OCI-LY7 (cell line): ENCODE measurements at regions not wholly inside any gene's neighbourhood (a gene's known extent, or its start where the extent isn't known, plus 50 kb on each side); places are given as distances from the start of the nearest gene placed in this dataset.

ENCODE experiments used
- BruUV-seq: library from RNA; stranded (reverse); fragments of 400-500 nt; replicated peaks from 2 replicates; lab custom pipeline; 2021; lab: Mats Ljungman, UMichigan
- CTCF ChIA-PET: fragments of 300-600 bp; sonication (Branson Sonifier 250); formaldehyde crosslinking; loops from one replicate; lab custom pipeline; 2022; ENCODE audit warnings: antibody characterized with exemption; ENCODE audit not compliant: unreplicated experiment; lab: Charles Lee
- POLR2A ChIA-PET: fragments of 300-600 bp; sonication (Branson Sonifier 250); formaldehyde crosslinking; loops from one replicate; lab custom pipeline; 2022; ENCODE audit warnings: antibody characterized with exemption; lab: Charles Lee
- DNase-seq: peaks from one replicate; pipeline ENCODE4 v3.0.0-alpha.2; 2015; ENCODE audit warnings: low spot score
- H2AFZ ChIP-seq: fragments of 200-600 bp; sonication (generic), shearing (Covaris generic); 2 replicates; pipeline ENCODE4 v1.6.1; 2014; ENCODE audit warnings: mild to moderate bottlenecking, antibody characterized with exemption, low read length, moderate library complexity
- H3K27ac ChIP-seq: fragments of 200-600 bp; sonication (generic); 2 replicates; pipeline ENCODE4 v1.5.1; 2014; ENCODE audit warnings: mixed run types, low read depth, mild to moderate bottlenecking, moderate library complexity, low read length, inconsistent platforms; ENCODE audit not compliant: poor library complexity, severe bottlenecking
- H3K36me3 ChIP-seq: fragments of 200-600 bp; sonication (generic); 2 replicates; pipeline ENCODE4 v1.6.1; 2014; ENCODE audit warnings: mild to moderate bottlenecking, antibody characterized with exemption, low read length, moderate library complexity, mixed read lengths; ENCODE audit not compliant: insufficient read depth
- H3K4me1 ChIP-seq: fragments of 200-600 bp; sonication (generic); 2 replicates; pipeline ENCODE4 v1.5.1; 2014; ENCODE audit warnings: mild to moderate bottlenecking, low read length; ENCODE audit not compliant: insufficient read depth, poor library complexity, severe bottlenecking
- H3K4me2 ChIP-seq: fragments of 200-600 bp; sonication (generic); 2 replicates; pipeline ENCODE4 v1.6.1; 2014; ENCODE audit warnings: mild to moderate bottlenecking, low read length
- H3K4me3 ChIP-seq: fragments of 200-600 bp; sonication (generic); 2 replicates; pipeline ENCODE4 v1.5.1; 2014; ENCODE audit warnings: mild to moderate bottlenecking, low read depth, low read length; ENCODE audit not compliant: poor library complexity, severe bottlenecking
- H3K79me2 ChIP-seq: fragments of 200-600 bp; sonication (generic); 2 replicates; pipeline ENCODE4 v1.6.1; 2016; ENCODE audit warnings: low read depth, mild to moderate bottlenecking, low read length, moderate library complexity, mixed read lengths; ENCODE audit not compliant: insufficient read depth
- H3K9me2 ChIP-seq: fragments of 200-600 bp; sonication (generic); 2 replicates; pipeline ENCODE4 v1.6.1; 2016; ENCODE audit warnings: mild to moderate bottlenecking, low read length, mixed read lengths; ENCODE audit not compliant: insufficient read depth
- H3K9me3 ChIP-seq: fragments of 200-600 bp; sonication (generic); 2 replicates; pipeline ENCODE4 v1.6.1; 2014; ENCODE audit warnings: mild to moderate bottlenecking, mixed run types, low read length, mixed read lengths
- H4K20me1 ChIP-seq: fragments of 200-600 bp; sonication (generic); 2 replicates; pipeline ENCODE4 v1.6.1; 2014; ENCODE audit warnings: mild to moderate bottlenecking, antibody characterized with exemption, low read length, moderate library complexity, mixed read lengths; ENCODE audit not compliant: insufficient read depth
- EZH2phosphoT487 ChIP-seq: fragments of 200-600 bp; sonication (generic); IDR thresholded peaks from 2 replicates; pipeline ENCODE4 v1.6.1; 2018; ENCODE audit warnings: low read depth, borderline replicate concordance, mild to moderate bottlenecking, mixed run types, antibody characterized with exemption, low read length, moderate library complexity, mixed read lengths
- intact Hi-C: fragments of 100-400 bp; cut with micrococcal nuclease; formaldehyde crosslinking; loops from one replicate; pipeline ENCODE4 v1.10.0; 2022; ENCODE audit not compliant: unreplicated experiment
- TF ChIP-seq, protein P1 (sequence below): fragments of 200-600 bp; sonication (generic); conservative IDR thresholded peaks from 2 replicates; pipeline ENCODE4 v1.5.1; 2014; ENCODE audit warnings: mild to moderate bottlenecking, antibody characterized with exemption, low read length, moderate library complexity, mixed read lengths

- Histone ChIP-seq H3K79me2 (no peaks in the 10 kb centered on the region), H3K9me3 (no peaks in the 10 kb centered on the region), H3K4me3 (no peak overlapping the region), H4K20me1 (no peaks in the 10 kb centered on the region), H2AFZ (no peak overlapping the region), H3K4me1 (no peaks in the 10 kb centered on the region), H3K36me3 (no peaks in the 10 kb centered on the region), H3K4me2 (no peak overlapping the region), H3K9me2 (no peaks in the 10 kb centered on the region), H3K27ac (no peak overlapping the region)
- CTCF ChIA-PET: no interaction called here
- DNase-seq: no peak
- BruUV-seq: no TSS peak
- intact Hi-C loops: no loop called here
- POLR2A ChIA-PET: interaction anchor here (0.5 to 0.9 kb wide), 2 partner anchors 9 to 338 kb away, joined by 3 to 5 read pairs; no protein-coding TSS in a partner anchor
- TF ChIP-seq, protein P1, sequence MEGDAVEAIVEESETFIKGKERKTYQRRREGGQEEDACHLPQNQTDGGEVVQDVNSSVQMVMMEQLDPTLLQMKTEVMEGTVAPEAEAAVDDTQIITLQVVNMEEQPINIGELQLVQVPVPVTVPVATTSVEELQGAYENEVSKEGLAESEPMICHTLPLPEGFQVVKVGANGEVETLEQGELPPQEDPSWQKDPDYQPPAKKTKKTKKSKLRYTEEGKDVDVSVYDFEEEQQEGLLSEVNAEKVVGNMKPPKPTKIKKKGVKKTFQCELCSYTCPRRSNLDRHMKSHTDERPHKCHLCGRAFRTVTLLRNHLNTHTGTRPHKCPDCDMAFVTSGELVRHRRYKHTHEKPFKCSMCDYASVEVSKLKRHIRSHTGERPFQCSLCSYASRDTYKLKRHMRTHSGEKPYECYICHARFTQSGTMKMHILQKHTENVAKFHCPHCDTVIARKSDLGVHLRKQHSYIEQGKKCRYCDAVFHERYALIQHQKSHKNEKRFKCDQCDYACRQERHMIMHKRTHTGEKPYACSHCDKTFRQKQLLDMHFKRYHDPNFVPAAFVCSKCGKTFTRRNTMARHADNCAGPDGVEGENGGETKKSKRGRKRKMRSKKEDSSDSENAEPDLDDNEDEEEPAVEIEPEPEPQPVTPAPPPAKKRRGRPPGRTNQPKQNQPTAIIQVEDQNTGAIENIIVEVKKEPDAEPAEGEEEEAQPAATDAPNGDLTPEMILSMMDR: no peak
- TF ChIP-seq EZH2phosphoT487: no peak
These were observed 184.9 kb downstream of the PTEN start for GRCh38 chr10:88048312-88048711.

GRCh38 chr10:88049204-88049603, 185.8 kb downstream of the PTEN start:
- H3K9me3 ChIP-seq: no peaks in the 10 kb centered on the region
- H3K36me3 ChIP-seq: no peaks in the 10 kb centered on the region
- no peak overlapping the region for H3K4me3 ChIP-seq
- no peak overlapping the region for H3K4me2 ChIP-seq
- DNase-seq: no peak
- no peaks in the 10 kb centered on the region for H3K9me2 ChIP-seq
- no peak overlapping the region for H3K27ac ChIP-seq
- no peak overlapping the region for H2AFZ ChIP-seq
- ChIA-PET CTCF (no interaction called here), POLR2A (interaction anchor here (0.6 to 1.8 kb wide), 7 partner anchors 10 to 58 kb away, joined by 3 to 7 read pairs (median 3); no protein-coding TSS in a partner anchor)
- H3K4me1 ChIP-seq: no peaks in the 10 kb centered on the region
- H4K20me1 ChIP-seq: no peaks in the 10 kb centered on the region
- no peaks in the 10 kb centered on the region for H3K79me2 ChIP-seq
- no TSS peak for BruUV-seq
- intact Hi-C loops: no loop called here
- TF ChIP-seq EZH2phosphoT487: no peak
- TF ChIP-seq, protein P1: no peak

DNA sequence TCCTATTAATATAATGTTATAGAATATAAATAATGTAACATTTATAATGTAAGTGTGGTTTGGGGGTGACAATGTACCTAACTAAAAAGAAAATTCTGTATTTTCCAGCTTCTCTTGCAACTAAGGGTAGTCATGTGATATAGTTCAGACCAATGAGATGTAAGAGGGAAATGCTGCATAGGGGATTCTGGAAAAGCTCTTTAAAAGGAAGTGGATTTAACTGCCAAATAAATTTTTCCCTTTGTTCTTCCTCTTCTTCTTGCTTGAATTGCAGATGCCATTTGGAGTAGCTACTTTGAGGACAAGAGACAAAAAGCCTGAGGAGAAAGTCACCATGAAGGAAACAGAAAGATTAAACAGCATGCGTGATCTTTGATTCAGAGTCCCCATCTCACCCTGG, 194.3 kb downstream of the PTEN start:
- CTCF ChIA-PET: no interaction called here

More for the DNA sequence above, 194.3 kb downstream of the PTEN start:
- Histone ChIP-seq H3K79me2 (no peaks in the 10 kb centered on the region), H2AFZ (no peak overlapping the region), H3K27ac (no peak overlapping the region), H3K9me2 (no peaks in the 10 kb centered on the region), H3K4me2 (no peak overlapping the region), H3K36me3 (no peaks in the 10 kb centered on the region), H3K4me3 (no peak overlapping the region), H3K9me3 (no peaks in the 10 kb centered on the region), H4K20me1 (no peaks in the 10 kb centered on the region), H3K4me1 (peaks cover 21% of the 10 kb centered on the region)
- BruUV-seq: no TSS peak
- intact Hi-C loops: no loop called here
- no peak for DNase-seq
- POLR2A ChIA-PET: interaction anchor here (0.7 to 1.7 kb wide), 4 partner anchors 8 to 195 kb away, joined by 3 to 6 read pairs (median 5); partner anchors contain the start of genes KLLN and PTEN
- TF ChIP-seq, protein P1: no peak
- TF ChIP-seq EZH2phosphoT487: no peak
